Hematopoietic multipotent progenitor cell treated with erythropoietin and hydrocortisone succinate and interleukin-3 and kit ligand, for 8 days (in vitro differentiated cells): ENCODE measurements at regions not wholly inside any gene's neighbourhood (a gene's known extent, or its start where the extent isn't known, plus 50 kb on each side); places are given as distances from the start of the nearest gene placed in this dataset.
A peak's percentile ranks its signal among the peaks of the same experiment; 100 is the strongest.
"Not testable (repeated sequence)": the region's sequence is repeated elsewhere in the genome, so short reads cannot be mapped to it uniquely, and the experiment has no call there.

ENCODE experiments used
- DNase-seq: peaks from one replicate; pipeline ENCODE4 v3.0.0-alpha.2; 2015

- DNase-seq = no peak
Observed at GRCh38 chr11:57871231-57871630, 109.6 kb downstream of the CTNND1 start.

DNA sequence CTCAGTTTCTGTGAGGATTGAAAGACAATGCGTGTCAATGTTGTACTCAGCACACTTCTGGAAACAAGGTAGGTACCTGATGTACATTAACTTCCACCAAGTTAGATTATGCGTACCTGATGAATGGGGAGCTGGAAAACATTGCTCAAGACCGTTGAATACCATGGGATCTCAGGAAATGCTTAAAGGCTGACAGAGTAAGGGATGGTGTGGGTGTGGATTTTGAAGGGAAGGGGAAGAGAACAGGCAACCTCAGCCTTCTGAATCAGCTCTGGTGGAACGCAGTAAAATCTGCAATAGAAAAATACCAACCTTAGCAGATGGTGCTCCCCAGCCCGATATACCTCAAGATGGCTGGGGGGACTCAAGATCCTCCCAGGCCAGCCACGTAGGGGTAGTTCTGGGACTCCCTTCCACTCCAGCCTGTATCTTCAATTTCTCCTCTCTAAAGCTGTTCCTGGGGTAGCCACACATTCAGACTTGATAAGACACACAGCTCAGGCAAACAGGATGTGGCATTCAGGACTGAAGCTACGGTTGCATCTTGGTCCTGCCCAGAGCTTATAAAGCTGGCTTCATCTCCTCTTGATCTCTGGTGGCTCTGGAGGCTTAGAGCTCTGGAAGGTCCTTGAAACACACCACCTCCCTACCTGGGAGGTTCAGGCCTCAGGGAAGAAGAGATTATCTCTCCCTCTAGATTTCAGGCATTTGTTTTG lies 111.8 kb downstream of the CTNND1 start:
- peak; percentile 10 for DNase-seq

DNA sequence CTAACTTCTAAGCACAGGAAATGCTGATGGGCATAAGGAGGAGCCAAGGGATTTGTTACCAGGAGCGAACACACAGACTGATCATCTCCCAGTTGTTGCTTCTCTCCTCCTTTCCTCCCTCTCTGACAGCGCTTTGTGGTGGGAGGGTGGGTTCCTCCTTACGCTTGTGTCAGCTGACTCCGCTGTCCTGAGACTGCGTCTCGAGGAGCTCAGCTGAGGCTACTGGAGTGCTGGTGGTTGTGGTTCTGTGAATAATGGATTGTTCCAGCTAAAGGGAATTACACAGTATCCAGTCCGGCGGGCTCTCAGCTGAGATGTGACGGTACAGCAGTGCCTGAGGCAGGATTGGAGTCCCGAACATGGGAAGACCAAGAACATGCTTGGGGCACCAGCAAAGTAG lies 113.4 kb downstream of the CTNND1 start:
- no peak for DNase-seq

GRCh38 chr11:57881647-57882046 lies 120.0 kb downstream of the CTNND1 start:
- DNase-seq = no peak

- DNase-seq = no peak
Observed at GRCh38 chr11:57883630-57884029, 122.0 kb downstream of the CTNND1 start.

DNA sequence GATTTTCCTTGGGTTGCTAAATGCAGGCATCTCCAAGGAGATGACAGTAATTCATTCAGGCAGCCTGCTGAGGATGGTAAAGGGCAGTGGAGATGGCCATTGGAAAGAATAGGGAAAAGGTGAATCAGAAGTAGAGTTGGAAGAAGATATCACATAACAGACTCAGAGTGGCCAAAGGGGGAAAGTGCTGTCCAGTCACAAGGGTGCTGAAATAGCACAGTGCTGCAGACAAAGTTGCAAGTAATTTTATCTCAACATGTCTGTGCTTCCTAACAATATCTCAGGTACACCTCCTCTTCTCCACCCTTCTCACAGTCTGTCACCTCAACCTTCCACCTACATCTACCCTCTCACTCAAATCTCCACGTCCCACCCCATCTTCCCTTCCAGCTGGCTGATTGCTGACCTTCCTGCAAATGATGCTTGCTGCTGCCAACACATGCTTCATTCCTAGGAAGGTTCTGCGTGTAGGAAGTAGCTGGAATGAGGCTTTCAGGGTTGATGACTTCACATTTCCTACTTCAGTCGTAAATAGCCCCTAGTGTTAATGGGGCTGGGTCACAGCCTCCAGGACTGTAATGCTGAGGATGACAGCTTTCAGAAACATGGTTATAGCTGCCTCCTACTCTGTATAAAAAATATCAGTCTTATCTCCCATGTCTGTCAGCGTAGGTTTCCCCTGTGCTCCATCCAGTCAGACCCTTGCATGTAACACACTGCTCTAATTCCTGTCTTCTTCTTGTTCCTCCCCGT lies 123.9 kb downstream of the CTNND1 start:
- peak; percentile 30 for DNase-seq

DNA sequence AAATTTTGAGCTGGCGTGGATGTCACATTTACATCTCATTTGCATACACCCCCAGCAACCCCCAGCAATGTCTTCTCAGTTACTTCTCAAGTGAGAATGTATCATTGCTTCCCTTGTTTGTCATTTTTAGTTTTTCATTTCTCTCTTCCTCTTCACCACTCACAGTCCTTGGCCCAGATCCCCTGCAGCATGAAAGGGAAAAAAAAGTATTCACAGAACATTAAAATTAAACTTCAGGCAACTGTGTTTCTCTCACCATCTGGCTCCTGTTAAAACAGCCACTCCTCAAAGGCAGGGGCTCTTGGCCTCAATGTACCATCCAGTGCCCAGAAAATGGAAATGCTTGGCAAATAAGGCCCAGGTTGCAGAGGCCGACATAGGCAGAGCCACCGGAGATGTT lies 126.8 kb downstream of the CTNND1 start:
- no peak for DNase-seq

DNA sequence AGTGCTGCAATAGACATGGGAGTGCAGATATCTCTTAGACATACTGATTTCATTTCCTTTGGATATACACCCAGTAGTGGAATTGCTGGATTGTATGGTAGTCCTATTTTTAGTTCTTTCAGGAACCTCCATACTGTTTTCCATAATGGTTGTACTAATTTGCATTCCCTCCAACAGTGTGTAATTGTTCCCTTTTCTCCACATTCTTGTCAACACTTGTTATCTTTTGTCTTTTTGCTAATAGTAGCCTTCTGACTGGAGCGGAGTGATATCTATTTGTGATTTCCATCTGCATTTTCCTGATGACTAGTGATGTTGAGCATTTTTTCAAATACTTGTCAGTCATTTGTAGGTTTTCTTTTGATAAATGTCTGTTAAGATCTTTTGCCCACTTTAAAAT lies 128.9 kb downstream of the CTNND1 start:
- DNase-seq = no peak

- DNase-seq = not testable (repeated sequence)
Observed at GRCh38 chr11:57893200-57893599, 130.5 kb upstream of the OR9Q1 start.

GRCh38 chr11:57896361-57897145 lies 127.1 kb upstream of the OR9Q1 start:
- DNase-seq = no peak

GRCh38 chr11:57899378-57899777 lies 124.3 kb upstream of the OR9Q1 start:
- no peak for DNase-seq

DNA sequence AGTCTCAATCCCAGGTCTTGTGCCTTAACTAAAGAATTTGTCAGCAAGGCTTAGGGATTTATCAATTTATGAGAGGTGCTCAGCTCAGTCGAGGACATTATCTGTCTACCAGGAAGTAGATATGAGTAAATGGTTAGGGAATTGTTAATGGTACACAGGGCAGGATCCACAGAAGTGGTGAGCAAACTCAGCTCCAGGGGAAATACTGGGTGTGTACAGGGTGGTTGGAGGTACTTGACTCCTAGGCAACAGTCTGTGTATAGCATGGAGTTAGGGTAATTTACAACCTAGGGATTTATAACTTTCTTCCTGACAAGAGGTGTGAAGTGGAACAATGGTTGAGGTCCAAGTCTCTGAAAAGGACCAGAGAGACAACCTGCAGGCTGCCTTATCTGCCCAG lies 123.4 kb upstream of the OR9Q1 start:
- no peak for DNase-seq

- DNase-seq = peak; percentile 79
Observed at GRCh38 chr11:57901278-57901677, 122.4 kb upstream of the OR9Q1 start.

- DNase-seq = no peak
Observed at GRCh38 chr11:57901756-57902155, 121.9 kb upstream of the OR9Q1 start.

DNA sequence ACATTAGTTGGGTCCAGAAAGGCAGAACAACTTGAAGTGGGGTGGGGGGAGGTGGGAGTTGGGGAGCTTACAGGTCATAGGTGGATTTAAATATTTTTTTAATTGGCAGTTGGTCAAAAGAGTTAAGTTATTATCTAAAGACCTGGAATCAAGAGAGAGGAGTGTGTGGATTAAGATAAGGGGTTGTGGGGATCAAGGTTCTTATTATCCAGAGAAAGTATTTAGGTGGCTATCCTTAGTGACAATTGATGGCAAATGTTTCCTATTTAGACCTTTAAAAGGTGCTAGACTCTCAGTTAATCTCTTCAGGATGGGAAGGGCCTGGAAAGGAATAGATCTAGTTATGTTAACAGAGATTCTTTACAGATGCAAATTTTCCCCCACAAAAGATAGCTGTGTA lies 120.7 kb upstream of the OR9Q1 start:
- peak; percentile 27 for DNase-seq

- peak; percentile 73 for DNase-seq
Observed at GRCh38 chr11:57903441-57904123, 120.1 kb upstream of the OR9Q1 start.

- DNase-seq = no peak
Observed at GRCh38 chr11:57904376-57904775, 119.3 kb upstream of the OR9Q1 start.

- peak; percentile 72 for DNase-seq
Observed at GRCh38 chr11:57905439-57905838, 118.2 kb upstream of the OR9Q1 start.

- not testable (repeated sequence) for DNase-seq
Observed at GRCh38 chr11:57908399-57908798, 115.3 kb upstream of the OR9Q1 start.

DNA sequence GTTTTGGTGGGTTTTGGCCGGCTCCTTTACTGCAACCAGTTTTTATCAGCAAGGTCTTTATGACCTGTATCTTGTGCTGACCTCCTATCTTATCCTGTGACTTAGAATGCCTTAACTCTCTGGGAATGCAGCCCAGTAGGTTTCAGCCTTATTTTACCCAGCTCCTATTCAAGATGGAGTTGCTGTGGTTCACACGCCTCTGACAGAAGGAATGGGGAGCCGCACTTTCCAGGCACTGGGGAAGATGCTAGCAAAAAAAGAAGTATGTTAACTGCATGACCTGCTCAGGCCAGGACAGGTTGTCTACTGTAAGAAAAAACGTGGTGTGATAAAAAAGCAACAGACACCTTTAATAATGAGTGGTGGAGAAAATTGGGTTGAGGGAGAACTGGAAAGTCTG lies 112.2 kb upstream of the OR9Q1 start:
- DNase-seq = not testable (repeated sequence)

DNA sequence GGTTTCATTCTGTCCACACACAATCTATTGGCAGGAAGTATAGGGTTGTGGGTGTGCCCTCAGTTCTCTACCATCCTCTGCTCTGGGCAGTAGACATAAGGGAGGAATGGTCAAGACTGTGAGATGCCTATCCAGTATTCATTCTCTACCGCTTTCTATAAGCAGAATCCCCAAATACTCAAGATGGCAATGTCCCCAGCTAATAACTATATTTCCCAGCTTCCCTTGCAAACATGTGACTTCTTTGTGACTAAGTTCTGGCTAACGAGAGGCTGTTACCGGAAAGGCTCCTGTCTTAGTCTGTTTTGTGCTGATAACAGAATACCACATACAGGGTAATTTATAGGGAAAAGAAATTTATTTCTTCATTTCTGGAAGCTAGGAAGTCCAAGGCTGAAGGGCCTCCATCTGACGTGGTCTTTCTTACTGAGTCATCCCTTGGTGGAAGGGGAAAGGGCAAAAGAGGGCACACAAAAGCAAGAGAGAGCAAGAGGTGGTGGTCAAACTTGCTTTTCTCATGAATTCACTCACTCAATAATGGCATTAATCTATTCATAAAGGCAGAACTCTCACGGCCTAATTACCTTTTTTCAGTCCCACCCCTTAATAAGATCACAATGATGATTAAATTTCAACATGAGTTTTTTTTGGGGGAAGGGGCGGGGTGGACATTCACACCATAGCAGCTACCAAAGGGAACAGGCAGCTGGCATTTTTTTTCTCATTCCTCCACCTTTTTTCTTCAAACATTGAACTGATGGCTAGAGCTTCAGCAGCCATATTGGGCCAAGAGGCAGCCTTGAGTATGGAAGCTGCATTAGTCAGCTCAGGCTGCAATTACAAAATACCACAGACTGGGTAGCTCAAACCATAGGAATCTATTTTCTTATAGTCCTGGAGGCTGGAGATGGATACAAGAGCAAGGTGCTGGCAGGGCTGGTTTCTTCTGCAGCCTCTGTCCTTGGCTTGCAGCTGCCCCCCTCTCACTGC lies 109.7 kb upstream of the OR9Q1 start:
- DNase-seq = peak; percentile 59

DNA sequence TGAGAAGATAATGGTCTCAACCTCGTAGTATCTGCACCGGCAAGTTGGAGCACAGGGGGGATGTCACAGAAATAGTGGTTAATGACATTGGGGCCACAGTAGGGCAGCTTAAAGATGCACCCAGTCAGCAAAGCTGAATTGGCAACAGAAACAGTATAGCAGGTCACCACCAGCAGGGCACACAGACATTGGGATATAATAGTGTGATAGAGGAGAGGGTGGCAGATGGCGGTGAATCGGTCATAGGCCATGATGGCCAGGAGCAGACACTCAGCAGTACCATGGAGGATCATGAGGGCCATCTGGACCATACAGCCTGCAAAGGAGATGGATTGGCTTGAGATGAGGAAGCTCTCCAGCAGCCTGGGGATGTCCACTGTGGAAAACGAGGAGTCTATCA lies 106.0 kb upstream of the OR9Q1 start:
- DNase-seq = no peak
